Liver (tissue), 8 donors: ENCODE measurements at regions not wholly inside any gene's neighbourhood (a gene's known extent, or its start where the extent isn't known, plus 50 kb on each side); places are given as distances from the start of the nearest gene placed in this dataset.

Source experiments
- DNase-seq: peaks from one replicate; pipeline ENCODE4 v3.0.0-alpha.2; 2017; ENCODE audit warnings: low spot score
- H3K27ac ChIP-seq, 2 donors: one replicate each; pipeline ENCODE4 v1.7.0; 2013; ENCODE audit warnings: inconsistent platforms in 2 of 2, low read length in 2 of 2, control low read depth in 1 of 2, low read depth in 1 of 2, mild to moderate bottlenecking in 1 of 2
- H3K27me3 ChIP-seq, 4 donors: one replicate each; pipeline versions ENCODE4 v1.6.1 to v1.7.0; 2013; ENCODE audit warnings: low read length in 3 of 4, inconsistent platforms in 1 of 4, mild to moderate bottlenecking in 1 of 4, moderate library complexity in 1 of 4; ENCODE audit not compliant: control insufficient read depth in 4 of 4, insufficient read depth in 4 of 4
- H3K36me3 ChIP-seq, 4 donors: one replicate each; pipeline versions ENCODE4 v1.6.1 to v1.7.0; 2013; ENCODE audit warnings: low read length in 3 of 4, mild to moderate bottlenecking in 3 of 4, low read depth in 1 of 4, moderate library complexity in 1 of 4; ENCODE audit not compliant: control insufficient read depth in 4 of 4, insufficient read depth in 3 of 4
- H3K4me1 ChIP-seq, 4 donors: one replicate each; pipeline versions ENCODE4 v1.6.1 to v1.7.0; 2013; ENCODE audit warnings: low read length in 3 of 4, mild to moderate bottlenecking in 3 of 4, moderate library complexity in 1 of 4; ENCODE audit not compliant: control insufficient read depth in 4 of 4, insufficient read depth in 4 of 4
- H3K4me3 ChIP-seq, 3 donors: one replicate each; pipeline versions ENCODE4 v1.6.1 to v1.7.0; 2013; ENCODE audit warnings: low read length in 3 of 3, control low read depth in 1 of 3, low read depth in 1 of 3, mild to moderate bottlenecking in 1 of 3
- H3K9ac ChIP-seq, 2 donors: one replicate each; pipeline ENCODE4 v1.7.0; 2013; ENCODE audit warnings: low read length in 2 of 2, mild to moderate bottlenecking in 2 of 2, moderate library complexity in 2 of 2, control low read depth in 1 of 2, low read depth in 1 of 2
- H3K9me3 ChIP-seq, 4 donors: one replicate each; pipeline versions ENCODE4 v1.6.1 to v1.7.0; 2013; ENCODE audit warnings: low read length in 3 of 4; ENCODE audit not compliant: control insufficient read depth in 4 of 4
- ATF3 ChIP-seq: IDR thresholded peaks from 2 replicates; pipeline ENCODE4 v1.6.1; 2016; ENCODE audit warnings: antibody characterized with exemption
- CTCF ChIP-seq: fragments of 150-350 bp; IDR thresholded peaks from 2 replicates; pipeline ENCODE4 v1.5.1; 2017; ENCODE audit warnings: improper control_type of control experiment, low read depth, low read length; ENCODE audit not compliant: missing input control
- EGR1 ChIP-seq, 2 donors: IDR thresholded peaks; 2 replicates each; pipeline ENCODE4 v1.6.1; 2016 to 2018; ENCODE audit warnings: antibody characterized with exemption in 2 of 2, low read depth in 2 of 2
- FOXA2 ChIP-seq: IDR thresholded peaks from 2 replicates; pipeline ENCODE4 v1.6.1; 2016; ENCODE audit warnings: antibody characterized with exemption
- GABPA ChIP-seq, 2 donors: IDR thresholded peaks in 1 of 2; conservative IDR thresholded peaks in 1 of 2; 2 replicates each; pipeline ENCODE4 v1.6.1; 2016; ENCODE audit warnings: antibody characterized with exemption in 2 of 2, mild to moderate bottlenecking in 1 of 2, moderate library complexity in 1 of 2
- HNF4A ChIP-seq, 2 donors: conservative IDR thresholded peaks; 2 replicates each; pipeline ENCODE4 v1.6.1; 2016; ENCODE audit warnings: antibody characterized with exemption in 2 of 2, mild to moderate bottlenecking in 2 of 2
- HNF4G ChIP-seq: IDR thresholded peaks from 2 replicates; pipeline ENCODE4 v1.6.1; 2016; ENCODE audit warnings: antibody characterized with exemption
- JUND ChIP-seq, 2 donors: IDR thresholded peaks; 2 replicates each; pipeline ENCODE4 v1.6.1; 2016; ENCODE audit warnings: antibody characterized with exemption in 2 of 2
- MAX ChIP-seq: IDR thresholded peaks from 2 replicates; pipeline ENCODE4 v1.6.1; 2016; ENCODE audit warnings: antibody characterized with exemption
- RAD21 ChIP-seq, 2 donors: IDR thresholded peaks; 2 replicates each; pipeline ENCODE4 v1.6.1; 2016; ENCODE audit warnings: antibody characterized with exemption in 2 of 2, mild to moderate bottlenecking in 2 of 2
- REST ChIP-seq: IDR thresholded peaks from 2 replicates; pipeline ENCODE4 v1.6.1; 2016; ENCODE audit warnings: antibody characterized with exemption, mild to moderate bottlenecking
- RXRA ChIP-seq, 2 donors: IDR thresholded peaks; 2 replicates each; pipeline ENCODE4 v1.6.1; 2017 to 2018; ENCODE audit warnings: antibody characterized with exemption in 2 of 2, mild to moderate bottlenecking in 1 of 2
- SP1 ChIP-seq: IDR thresholded peaks from 2 replicates; pipeline ENCODE4 v1.6.1; 2018; ENCODE audit warnings: antibody characterized with exemption, mild to moderate bottlenecking
- TAF1 ChIP-seq: conservative IDR thresholded peaks from 2 replicates; pipeline ENCODE4 v1.6.1; 2016; ENCODE audit warnings: antibody characterized with exemption, mild to moderate bottlenecking
- YY1 ChIP-seq: IDR thresholded peaks from 2 replicates; pipeline ENCODE4 v1.6.1; 2016; ENCODE audit warnings: antibody characterized with exemption, mild to moderate bottlenecking
- ZBTB33 ChIP-seq: IDR thresholded peaks from 2 replicates; pipeline ENCODE4 v1.6.1; 2016; ENCODE audit warnings: antibody characterized with exemption
- WGBS: extraction: QIAGEN DNeasy Blood & Tissue Kit; methylation state at CpG from one replicate; pipeline ENCODE4 v1.1.7; 2013; 5-methylcytosine and 5-hydroxymethylcytosine counted together
- donor health status: healthy.
- donor health status: healthy.
- donor health status: healthy.
- donor health status: healthy.
- donor health status: healthy.

- H3K9me3 ChIP-seq: no peaks in the 10 kb centered on the region
- no peak for TF ChIP-seq TAF1
- WGBS: 62% methylated on average over 2 of the region's 2 CpGs
These were observed 143.7 kb upstream of the PABPC4L start for GRCh38 chr4:134345244-134345643.

GRCh38 chr4:134343656-134344055 is 142.1 kb upstream of the PABPC4L start:
- Histone ChIP-seq H3K27me3 (no peaks in the 10 kb centered on the region), H3K27ac (no peak overlapping the region), H3K36me3 (no peaks in the 10 kb centered on the region), H3K9me3 (no peaks in the 10 kb centered on the region), H3K4me1 (no peaks in the 10 kb centered on the region), H3K4me3 (no peak overlapping the region), H3K9ac (no peak overlapping the region)
- 92% methylated on average over 5 of the region's 5 CpGs for WGBS
- no peak for DNase-seq
- TF ChIP-seq ATF3 (no peak), GABPA (IDR thresholded peaks at IDR 0.05 in 1 of 2, conservative IDR thresholded peaks at IDR 0.05 in 1 of 2) (no peak), RAD21 (IDR thresholded peaks at IDR 0.05) (no peak), HNF4G (no peak), REST (no peak), EGR1 (IDR thresholded peaks at IDR 0.05; ENCODE audit: low read depth in 2 of 2) (no peak), YY1 (no peak)

More at GRCh38 chr4:134345244-134345643, 143.7 kb upstream of the PABPC4L start:
- H3K4me1 ChIP-seq: no peaks in the 10 kb centered on the region
- H3K36me3 ChIP-seq: no peaks in the 10 kb centered on the region
- no peak overlapping the region for H3K4me3 ChIP-seq
- no peak overlapping the region for H3K27ac ChIP-seq
- H3K27me3 ChIP-seq: no peaks in the 10 kb centered on the region
- DNase-seq: no peak
- no peak overlapping the region for H3K9ac ChIP-seq

GRCh38 chr4:134343081-134343480 is 141.5 kb upstream of the PABPC4L start:
- no peak overlapping the region for H3K27ac ChIP-seq
- WGBS: 38% methylated on average over 2 of the region's 2 CpGs
- no peaks in the 10 kb centered on the region for H3K27me3 ChIP-seq
- no peak overlapping the region for H3K4me3 ChIP-seq
- H3K4me1 ChIP-seq: no peaks in the 10 kb centered on the region
- no peak for DNase-seq
- no peaks in the 10 kb centered on the region for H3K36me3 ChIP-seq
- no peak overlapping the region for H3K9ac ChIP-seq
- H3K9me3 ChIP-seq: no peaks in the 10 kb centered on the region
- TF ChIP-seq CTCF: no peak
- no peak for TF ChIP-seq ZBTB33
- no peak for TF ChIP-seq ATF3
- TF ChIP-seq FOXA2: no peak
- no peak for TF ChIP-seq YY1
- TF ChIP-seq RXRA (IDR thresholded peaks at IDR 0.05): no peak
- no peak for TF ChIP-seq GABPA (IDR thresholded peaks at IDR 0.05 in 1 of 2, conservative IDR thresholded peaks at IDR 0.05 in 1 of 2)
- TF ChIP-seq HNF4G: no peak
- TF ChIP-seq SP1: no peak
- no peak for TF ChIP-seq JUND (IDR thresholded peaks at IDR 0.05)
- TF ChIP-seq MAX: no peak
- no peak for TF ChIP-seq EGR1 (IDR thresholded peaks at IDR 0.05; ENCODE audit: low read depth in 2 of 2)
- no peak for TF ChIP-seq RAD21 (IDR thresholded peaks at IDR 0.05)
- no peak for TF ChIP-seq REST
- TF ChIP-seq HNF4A (conservative IDR thresholded peaks at IDR 0.05): no peak
